Neuronal stem cell (in vitro differentiated cells): ENCODE measurements at regions not wholly inside any gene's neighbourhood (a gene's known extent, or its start where the extent isn't known, plus 50 kb on each side); places are given as distances from the start of the nearest gene placed in this dataset.

Experiments used
- DNase-seq: peaks from one replicate; pipeline ENCODE4 v3.0.0-alpha.2; 2013; ENCODE audit warnings: low spot score
- H2AFZ ChIP-seq: one replicate; pipeline ENCODE4 v1.6.1; 2013; ENCODE audit warnings: mild to moderate bottlenecking, low read length, inconsistent platforms
- H2AK5ac ChIP-seq: 2 replicates; pipeline ENCODE4 v1.6.1; 2013; ENCODE audit warnings: low read depth, mild to moderate bottlenecking, inconsistent platforms, low read length, moderate library complexity, mixed read lengths
- H2BK120ac ChIP-seq: 2 replicates; pipeline ENCODE4 v1.6.1; 2013; ENCODE audit warnings: low read depth, mild to moderate bottlenecking, inconsistent platforms, low read length, moderate library complexity, mixed read lengths
- H2BK12ac ChIP-seq: one replicate; pipeline ENCODE4 v1.6.1; 2013; ENCODE audit warnings: low read length, inconsistent platforms
- H2BK15ac ChIP-seq: 2 replicates; pipeline ENCODE4 v1.6.1; 2013; ENCODE audit warnings: mild to moderate bottlenecking, low read length, inconsistent platforms, mixed read lengths
- H2BK5ac ChIP-seq: one replicate; pipeline ENCODE4 v1.6.1; 2013; ENCODE audit warnings: inconsistent platforms, mild to moderate bottlenecking, low read length, moderate library complexity
- H3K14ac ChIP-seq: one replicate; pipeline ENCODE4 v1.6.1; 2013; ENCODE audit warnings: low read length, inconsistent platforms
- H3K18ac ChIP-seq: 2 replicates; pipeline ENCODE4 v1.6.1; 2013; ENCODE audit warnings: low read length, inconsistent platforms
- H3K23ac ChIP-seq: 2 replicates; pipeline ENCODE4 v1.6.1; 2013; ENCODE audit warnings: low read depth, mild to moderate bottlenecking, mixed read lengths, low read length, inconsistent platforms; ENCODE audit not compliant: poor library complexity
- H3K27ac ChIP-seq: replicated peaks from 3 replicates; pipeline ENCODE4 v1.5.1; 2013; ENCODE audit warnings: low read length, inconsistent platforms
- H3K27me3 ChIP-seq, 3 experiments: 2 replicates each; pipeline ENCODE4 v1.6.1; 2013; ENCODE audit warnings: low read length in 3 of 3, mild to moderate bottlenecking in 2 of 3, inconsistent platforms in 1 of 3, low read depth in 1 of 3, mixed read lengths in 1 of 3, moderate library complexity in 1 of 3; ENCODE audit not compliant: control insufficient read depth in 3 of 3, insufficient read depth in 3 of 3
- H3K36me3 ChIP-seq, 2 donors: replicated peaks in 1 of 2; 2 replicates each; pipeline ENCODE4 v1.6.1; 2013; ENCODE audit warnings: low read length in 2 of 2; ENCODE audit not compliant: control insufficient read depth in 2 of 2, insufficient read depth in 2 of 2
- H3K4ac ChIP-seq: 2 replicates; pipeline ENCODE4 v1.6.1; 2013; ENCODE audit warnings: inconsistent platforms, mild to moderate bottlenecking, low read length, moderate library complexity
- H3K4me1 ChIP-seq, 2 donors: 1 replicate in 1 of 2; 2 replicates in 1 of 2; pipeline ENCODE4 v1.6.1; 2013; ENCODE audit warnings: low read length in 2 of 2, low read depth in 1 of 2; ENCODE audit not compliant: control insufficient read depth in 2 of 2, insufficient read depth in 1 of 2
- H3K4me2 ChIP-seq: one replicate; pipeline ENCODE4 v1.6.1; 2013; ENCODE audit warnings: mild to moderate bottlenecking, low read length, inconsistent platforms; ENCODE audit not compliant: insufficient read depth, poor library complexity, severe bottlenecking
- H3K4me3 ChIP-seq, 2 donors: 2 replicates each; pipeline ENCODE4 v1.5.1; 2013; ENCODE audit warnings: low read length in 2 of 2, mild to moderate bottlenecking in 2 of 2, inconsistent platforms in 1 of 2, moderate library complexity in 1 of 2
- H3K79me1 ChIP-seq: one replicate; pipeline ENCODE4 v1.6.1; 2013; ENCODE audit warnings: low read depth, mild to moderate bottlenecking, inconsistent platforms, low read length, moderate library complexity
- H3K9ac ChIP-seq: one replicate; pipeline ENCODE4 v1.6.1; 2013; ENCODE audit warnings: mild to moderate bottlenecking, low read depth, low read length, inconsistent platforms; ENCODE audit not compliant: poor library complexity
- H3K9me3 ChIP-seq, 2 donors: replicated peaks in 1 of 2; 2 replicates each; pipeline versions ENCODE3 to v1.6.1; 2013; ENCODE audit warnings: low read length in 2 of 2, mild to moderate bottlenecking in 2 of 2, inconsistent platforms in 1 of 2, low read depth in 1 of 2, mixed read lengths in 1 of 2, moderate library complexity in 1 of 2; ENCODE audit not compliant: control insufficient read depth in 2 of 2, insufficient read depth in 1 of 2
- H4K8ac ChIP-seq: one replicate; pipeline ENCODE4 v1.6.1; 2013; ENCODE audit warnings: low read depth, mild to moderate bottlenecking, inconsistent platforms, low read length, moderate library complexity
- H4K91ac ChIP-seq: one replicate; pipeline ENCODE4 v1.6.1; 2013; ENCODE audit warnings: low read length, low read depth, mild to moderate bottlenecking, inconsistent platforms; ENCODE audit not compliant: poor library complexity
- WGBS, 2 donors: extraction: QIAGEN DNeasy Blood & Tissue Kit; methylation state at CpG; one replicate each; pipeline ENCODE4 v1.1.7; 2013; ENCODE audit warnings: missing lambda C conversion rate in 2 of 2, mixed read lengths in 1 of 2; ENCODE audit not compliant: insufficient read length in 2 of 2, insufficient replicate concordance in 1 of 2; ENCODE audit errors: extremely low coverage in 2 of 2; 5-methylcytosine and 5-hydroxymethylcytosine counted together

GRCh38 chr4:148730766-148731165 is 288.6 kb upstream of the NR3C2 start:
- H3K27ac ChIP-seq, result no peak overlapping the region
- H2BK15ac ChIP-seq, result no peak overlapping the region
- H3K9me3 ChIP-seq, result no peaks in the 10 kb centered on the region
- no peak overlapping the region for H4K91ac ChIP-seq
- no CpG with 5 or more reads among the region's 4 CpGs for WGBS, 2 donors
- H3K79me1 ChIP-seq, result no peaks in the 10 kb centered on the region
- no peak overlapping the region for H2BK12ac ChIP-seq
- DNase-seq, result no peak
- H3K18ac ChIP-seq, result no peak overlapping the region
- no peak overlapping the region for H2AFZ ChIP-seq
- H3K23ac ChIP-seq, result no peak overlapping the region
- no peaks in the 10 kb centered on the region for H3K4me1 ChIP-seq
- no peak overlapping the region for H3K4me2 ChIP-seq
- H3K14ac ChIP-seq, result no peak overlapping the region
- H2BK5ac ChIP-seq, result no peak overlapping the region
- no peak overlapping the region for H2BK120ac ChIP-seq
- H3K4me3 ChIP-seq, result no peak overlapping the region
- no peak overlapping the region for H4K8ac ChIP-seq
- no peak overlapping the region for H3K4ac ChIP-seq
- H3K27me3 ChIP-seq, result no peaks in the 10 kb centered on the region
- no peak overlapping the region for H2AK5ac ChIP-seq
- H3K9ac ChIP-seq, result no peak overlapping the region
- H3K36me3 ChIP-seq, result no peaks in the 10 kb centered on the region

GRCh38 chr4:148730082-148730640 is 287.9 kb upstream of the NR3C2 start:
- H3K14ac ChIP-seq, result no peak overlapping the region
- H3K18ac ChIP-seq, result no peak overlapping the region
- H3K4me3 ChIP-seq, result no peak overlapping the region
- H3K23ac ChIP-seq, result no peak overlapping the region
- no peak overlapping the region for H3K4ac ChIP-seq
- H3K4me1 ChIP-seq, result no peaks in the 10 kb centered on the region
- H4K91ac ChIP-seq, result no peak overlapping the region
- no peaks in the 10 kb centered on the region for H3K9me3 ChIP-seq
- H2BK5ac ChIP-seq, result no peak overlapping the region
- no peak overlapping the region for H2BK12ac ChIP-seq
- DNase-seq, result no peak
- no peaks in the 10 kb centered on the region for H3K36me3 ChIP-seq
- no peak overlapping the region for H3K27ac ChIP-seq
- H2BK120ac ChIP-seq, result no peak overlapping the region
- H3K79me1 ChIP-seq, result no peaks in the 10 kb centered on the region
- H2AK5ac ChIP-seq, result no peak overlapping the region
- no peak overlapping the region for H4K8ac ChIP-seq
- no peak overlapping the region for H2AFZ ChIP-seq
- no CpG with 5 or more reads among the region's 1 CpG for WGBS, 2 donors
- H3K4me2 ChIP-seq, result no peak overlapping the region
- no peaks in the 10 kb centered on the region for H3K27me3 ChIP-seq
- no peak overlapping the region for H3K9ac ChIP-seq
- H2BK15ac ChIP-seq, result no peak overlapping the region

DNA sequence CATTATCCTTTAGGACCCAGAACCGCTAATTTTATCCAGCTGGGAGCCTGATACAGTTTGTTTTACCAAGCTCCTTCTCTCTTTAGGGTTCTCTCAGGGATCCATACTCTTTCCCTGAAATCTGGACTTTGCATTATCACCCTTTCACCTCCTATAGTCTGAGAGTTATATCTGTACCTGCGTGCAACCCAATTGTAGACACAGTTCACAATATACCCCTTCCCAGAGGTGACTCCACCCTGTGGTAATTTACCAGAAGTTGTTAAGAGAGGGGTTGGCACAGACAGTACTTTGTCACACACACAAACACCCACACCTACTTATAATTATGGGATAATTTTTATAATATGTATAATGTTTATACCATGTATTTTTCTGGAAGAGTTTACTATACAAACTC is 275.8 kb upstream of the NR3C2 start:
- H3K36me3 ChIP-seq, result no peaks in the 10 kb centered on the region
- H2BK120ac ChIP-seq, result no peak overlapping the region
- no peak overlapping the region for H4K91ac ChIP-seq
- no peak overlapping the region for H3K18ac ChIP-seq
- DNase-seq, result no peak
- no peaks in the 10 kb centered on the region for H3K27me3 ChIP-seq
- no peak overlapping the region for H3K23ac ChIP-seq
- no peak overlapping the region for H3K9ac ChIP-seq
- H3K79me1 ChIP-seq, result no peaks in the 10 kb centered on the region
- peaks cover 0 to 5% of the 10 kb centered on the region in 2 donors for H3K4me1 ChIP-seq
- H2AFZ ChIP-seq, result no peak overlapping the region
- no peak overlapping the region for H2AK5ac ChIP-seq
- H4K8ac ChIP-seq, result no peak overlapping the region
- H3K9me3 ChIP-seq, result no peaks in the 10 kb centered on the region
- no peak overlapping the region for H2BK12ac ChIP-seq
- WGBS, 2 donors, result no CpG with 5 or more reads among the region's 2 CpGs
- no peak overlapping the region for H3K27ac ChIP-seq
- H3K4ac ChIP-seq, result no peak overlapping the region
- H2BK5ac ChIP-seq, result no peak overlapping the region
- no peak overlapping the region for H3K4me3 ChIP-seq
- no peak overlapping the region for H3K14ac ChIP-seq
- no peak overlapping the region for H3K4me2 ChIP-seq
- H2BK15ac ChIP-seq, result no peak overlapping the region

DNA sequence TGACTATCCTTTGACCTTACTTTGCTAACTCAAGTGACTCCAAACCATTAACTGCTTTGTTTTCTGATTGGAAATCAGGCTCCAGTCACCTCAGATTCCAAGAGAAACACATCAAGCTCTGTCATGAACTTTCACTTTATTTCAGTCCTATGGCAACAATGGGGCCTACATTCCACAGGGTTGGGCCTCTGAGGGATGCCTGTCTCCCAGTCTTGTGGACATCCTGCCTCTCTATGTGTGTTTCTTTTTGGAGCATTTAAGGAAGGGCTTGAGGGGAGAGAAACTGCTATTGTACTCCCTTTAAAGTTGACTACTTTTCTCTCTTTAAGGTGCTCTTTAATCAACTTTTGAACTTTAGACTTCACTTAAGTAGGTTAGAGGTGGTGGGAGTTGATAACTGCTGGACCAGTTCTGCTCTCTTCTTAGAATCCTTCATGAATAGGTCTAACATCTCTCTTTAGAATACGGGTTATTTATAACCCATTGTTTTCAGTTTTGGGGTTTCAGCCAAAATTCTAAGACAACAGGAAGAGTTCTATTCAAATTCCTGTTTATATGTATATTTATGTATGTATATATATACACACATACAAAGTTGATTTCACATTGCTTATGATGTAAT is 274.3 kb upstream of the NR3C2 start:
- Histone ChIP-seq H3K18ac (no peak overlapping the region), H3K4ac (no peak overlapping the region), H3K27me3 (no peaks in the 10 kb centered on the region), H2BK15ac (no peak overlapping the region), H3K4me2 (peak overlapping the region; percentile 12), H3K4me3 (no peak overlapping the region), H3K27ac (peak overlapping the region; percentile 69), H4K8ac (no peak overlapping the region), H3K79me1 (no peaks in the 10 kb centered on the region), H2AK5ac (no peak overlapping the region), H2BK120ac (no peak overlapping the region), H3K36me3 (no peaks in the 10 kb centered on the region), H3K14ac (no peak overlapping the region), H3K23ac (no peak overlapping the region), H3K9me3 (no peaks in the 10 kb centered on the region), H3K9ac (no peak overlapping the region), H3K4me1 (peaks cover 0 to 5% of the 10 kb centered on the region in 2 donors), H4K91ac (no peak overlapping the region), H2AFZ (peak overlapping the region; percentile 33), H2BK12ac (no peak overlapping the region), H2BK5ac (no peak overlapping the region)
- WGBS, 2 donors, result no CpG with 5 or more reads among the region's 1 CpG
- peak; percentile 37 for DNase-seq
